GM18502 (cell line): ENCODE measurements at regions not wholly inside any gene's neighbourhood (a gene's known extent, or its start where the extent isn't known, plus 50 kb on each side); places are given as distances from the start of the nearest gene placed in this dataset.

Experiments used
- ATAC-seq: cut with Tn5 transposase; IDR thresholded peaks from one replicate; pipeline ENCODE4 v1.9.1; 2021; ENCODE audit warnings: mild to moderate bottlenecking; ENCODE audit not compliant: unreplicated experiment, poor library complexity

DNA sequence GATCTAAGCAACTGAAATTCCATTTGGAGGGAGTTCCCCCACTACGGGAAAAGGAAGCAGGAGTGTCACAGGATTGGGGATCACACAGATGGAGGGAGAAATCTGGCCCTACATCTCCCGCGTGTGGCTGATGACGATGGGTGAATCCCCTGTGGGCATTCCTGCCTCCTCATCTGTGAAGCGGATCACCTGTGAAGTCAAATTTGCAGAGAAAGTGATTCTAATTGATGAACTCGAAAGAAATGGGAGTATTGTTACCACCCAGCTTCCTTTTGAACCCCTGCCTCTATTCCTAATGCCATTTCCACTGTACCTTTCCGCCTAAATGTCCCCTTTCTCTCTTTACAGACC, 92.0 kb downstream of the CMPK2 start:
- no peak for ATAC-seq

DNA sequence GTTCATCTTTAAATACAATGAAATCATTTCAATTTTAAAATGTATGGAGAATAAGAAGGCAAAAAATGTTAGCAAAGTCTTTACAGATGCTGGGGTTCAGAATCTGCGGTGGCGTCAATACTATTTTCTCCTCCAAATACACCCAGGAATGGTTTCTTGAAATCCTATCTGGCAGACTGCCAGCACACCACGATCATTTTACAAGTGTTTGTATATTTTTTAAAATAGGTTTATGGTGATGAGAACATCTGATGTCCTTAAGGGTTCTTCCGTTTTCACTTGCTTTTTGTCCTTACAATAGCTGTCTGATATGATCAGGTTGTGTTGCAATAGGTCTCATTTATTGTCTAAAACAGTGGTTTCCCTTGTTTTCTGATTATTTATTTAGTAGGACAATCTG, 89.6 kb downstream of the CMPK2 start:
- ATAC-seq, result no peak

GRCh38 chr2:6777626-6778025, 88.1 kb downstream of the CMPK2 start:
- no peak for ATAC-seq

DNA sequence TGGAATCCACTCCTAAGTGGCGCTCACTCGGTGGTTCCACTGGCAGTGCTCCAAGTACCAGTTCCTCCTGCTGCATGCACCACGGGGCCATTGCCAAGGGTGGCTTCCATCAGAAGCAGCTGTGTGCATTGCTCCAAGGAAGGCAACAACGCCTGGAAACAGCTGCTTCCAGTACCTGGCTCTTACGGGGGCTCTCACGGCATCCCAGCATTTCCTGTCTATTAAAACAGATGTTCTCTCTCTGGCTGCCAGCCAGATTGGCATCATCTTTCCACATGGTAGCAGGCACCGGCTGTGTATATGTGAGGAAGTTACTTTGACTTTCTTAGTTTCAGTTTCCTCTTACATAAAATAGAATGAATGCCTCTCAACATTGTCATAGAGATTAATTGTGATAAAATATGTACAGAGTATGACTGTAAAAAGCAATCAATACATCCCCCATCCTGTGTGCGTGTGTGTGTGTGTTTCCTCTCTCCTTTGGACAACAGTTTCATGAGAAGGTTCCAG, 84.9 kb downstream of the CMPK2 start:
- ATAC-seq, result peak; percentile 84

- ATAC-seq, result no peak
These were observed 83.0 kb downstream of the CMPK2 start for GRCh38 chr2:6782517-6783237.

DNA sequence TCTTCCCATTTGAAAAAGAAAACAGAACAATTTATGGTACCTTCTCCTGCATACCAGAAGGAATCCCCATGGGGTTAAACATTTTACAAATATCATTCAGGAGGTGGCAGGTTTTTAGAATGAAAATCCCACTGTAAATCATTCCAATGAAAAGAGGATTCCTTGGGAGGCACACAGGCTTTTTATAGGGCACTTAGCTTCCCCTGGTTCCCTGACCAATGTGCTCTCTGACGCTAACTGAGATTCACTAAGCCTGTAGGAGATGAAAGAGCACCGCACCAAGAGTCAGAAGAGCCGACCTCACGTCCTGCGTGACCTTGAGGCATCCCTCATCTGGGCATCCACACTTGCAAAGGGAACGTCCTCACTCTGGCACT, 82.5 kb downstream of the CMPK2 start:
- no peak for ATAC-seq

DNA sequence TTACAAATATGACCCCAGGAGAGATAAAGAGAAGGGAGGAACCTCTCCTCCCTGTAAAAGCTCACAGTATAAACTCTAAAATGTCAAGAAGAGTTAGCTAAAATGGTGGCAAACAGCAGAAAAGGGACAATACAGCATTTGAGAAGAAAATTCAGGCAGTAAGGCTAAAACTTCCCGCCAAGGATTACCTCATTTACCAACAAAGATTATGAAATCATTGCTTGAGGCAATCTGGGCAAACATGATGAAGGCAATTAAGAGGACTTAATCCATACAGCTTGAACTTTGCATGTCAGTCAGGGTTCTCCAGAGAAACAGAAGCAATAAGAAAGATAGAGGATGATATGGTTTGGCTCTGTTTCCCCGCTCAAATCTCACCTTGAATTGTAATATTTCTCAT, 81.4 kb downstream of the CMPK2 start:
- ATAC-seq, result no peak

DNA sequence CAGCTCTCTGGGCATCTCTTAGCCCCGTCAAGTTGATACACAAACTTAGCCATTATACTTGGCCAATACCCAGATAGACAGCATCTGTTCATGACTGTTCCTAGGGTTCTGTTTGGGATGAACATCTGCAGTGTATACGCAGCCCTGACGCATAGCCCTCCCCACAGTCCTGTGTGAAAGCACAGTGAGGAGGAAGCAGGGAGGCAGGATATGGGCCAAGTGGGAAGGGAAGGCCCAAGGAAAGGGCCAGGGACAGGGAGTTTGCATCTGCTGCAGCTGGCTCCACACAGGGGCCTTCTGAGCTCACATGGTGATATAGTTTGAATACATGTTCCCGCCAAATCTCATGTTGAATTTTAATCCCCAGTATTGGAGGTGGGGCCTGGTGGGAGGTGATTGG, 80.2 kb downstream of the CMPK2 start:
- no peak for ATAC-seq

DNA sequence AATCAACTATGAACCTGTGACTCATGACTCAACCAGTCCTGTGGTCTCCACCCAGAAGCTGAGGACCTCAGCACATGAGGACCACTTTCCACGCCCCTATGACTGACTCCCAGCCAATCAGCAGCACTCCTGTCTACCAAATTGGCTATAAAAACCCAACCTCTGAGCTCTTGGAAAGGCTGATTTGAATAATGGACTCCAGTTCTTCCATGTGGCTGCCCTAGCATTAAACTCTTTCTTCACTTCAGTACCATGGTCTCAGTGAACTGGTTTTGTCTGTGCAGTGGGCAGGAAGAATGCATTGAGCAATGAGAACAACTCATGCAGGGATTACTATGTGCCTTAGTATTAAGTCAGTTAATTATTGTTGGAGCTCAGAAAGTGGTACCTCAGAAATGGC, 78.3 kb downstream of the CMPK2 start:
- ATAC-seq, result no peak

DNA sequence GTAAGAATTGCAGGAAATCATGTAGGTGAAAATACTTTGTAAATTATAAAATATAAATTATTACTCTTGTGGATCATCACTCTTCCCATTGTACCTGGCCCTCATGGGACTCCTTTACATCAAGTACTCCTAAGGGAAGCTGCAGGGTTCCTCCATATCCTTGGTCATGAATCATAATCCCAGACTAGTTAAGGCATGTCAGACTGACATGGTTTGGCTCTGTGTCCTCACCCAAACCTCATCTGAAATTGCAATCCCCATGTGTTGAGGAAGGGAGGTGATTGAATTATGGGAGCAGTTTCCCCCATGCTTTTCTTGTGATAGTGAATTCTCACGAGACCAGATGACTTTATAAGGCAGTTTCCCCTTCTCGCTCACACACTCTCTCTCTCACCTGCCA, 77.1 kb downstream of the CMPK2 start:
- ATAC-seq, result no peak

DNA sequence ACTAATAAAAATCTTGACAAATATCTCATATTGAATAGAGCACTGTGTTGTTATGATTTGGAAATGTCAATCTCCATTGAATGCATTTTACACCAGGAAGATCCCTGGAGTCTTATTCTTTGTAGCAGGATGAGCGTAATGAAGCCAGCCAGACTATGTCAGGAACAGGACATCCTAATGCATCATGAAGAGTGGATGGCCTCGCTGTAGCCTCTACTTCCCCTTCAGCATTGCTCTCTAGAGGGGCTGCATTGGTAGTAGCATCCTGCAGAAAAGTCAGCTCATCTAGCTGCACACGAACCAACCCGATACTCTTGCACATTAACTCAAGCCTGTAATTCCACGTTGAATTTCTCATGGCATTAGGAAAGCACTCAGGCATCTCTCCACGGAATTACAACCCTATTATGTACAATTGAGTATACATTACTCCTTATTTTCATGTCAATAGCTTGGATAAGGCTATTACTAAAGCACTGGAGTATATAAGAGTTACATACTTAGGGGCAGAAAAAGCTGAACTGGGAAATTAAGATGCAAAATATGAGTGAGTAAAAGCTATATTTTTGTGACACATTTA, 76.1 kb downstream of the CMPK2 start:
- no peak for ATAC-seq

DNA sequence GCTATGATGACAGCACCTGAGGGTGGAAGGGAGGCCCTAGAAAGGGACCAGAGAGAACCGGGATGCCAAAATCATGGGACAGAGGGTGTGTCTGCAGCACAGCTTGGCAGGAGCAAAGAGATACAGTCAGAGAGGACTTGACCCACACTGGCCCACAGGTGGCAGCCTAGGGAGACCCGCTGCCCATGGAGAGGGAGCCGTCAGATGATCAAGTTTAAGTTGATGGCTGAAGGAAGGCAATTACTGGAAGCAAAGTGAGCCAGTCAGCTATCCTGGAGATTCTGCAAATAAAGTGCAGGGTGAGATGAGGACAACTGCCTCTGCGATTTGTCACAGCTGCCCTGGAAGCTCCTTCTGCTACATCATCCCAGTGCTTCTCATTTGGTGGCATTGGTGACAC, 74.0 kb downstream of the CMPK2 start:
- ATAC-seq, result no peak

- ATAC-seq, result no peak
These were observed 72.8 kb downstream of the CMPK2 start for GRCh38 chr2:6792883-6793282.

DNA sequence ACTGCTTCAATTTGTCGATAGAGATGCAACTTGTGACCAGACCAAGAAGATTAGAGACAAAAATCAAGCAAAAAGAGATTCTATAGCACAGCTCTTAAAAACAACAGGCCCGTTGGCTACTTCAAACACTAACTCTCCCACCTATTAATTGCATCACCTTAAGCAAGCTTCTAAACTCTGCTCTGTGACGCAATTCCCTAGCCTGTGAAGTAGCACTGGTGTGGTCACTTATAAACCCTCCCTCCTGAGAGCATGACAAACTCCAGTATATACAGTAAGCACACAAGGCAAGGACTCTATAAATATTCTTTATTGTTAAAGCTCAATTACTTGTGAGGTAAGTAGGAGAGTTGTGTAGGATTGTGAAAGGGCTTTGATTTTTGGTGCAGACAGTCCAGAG, 72.3 kb downstream of the CMPK2 start:
- no peak for ATAC-seq

DNA sequence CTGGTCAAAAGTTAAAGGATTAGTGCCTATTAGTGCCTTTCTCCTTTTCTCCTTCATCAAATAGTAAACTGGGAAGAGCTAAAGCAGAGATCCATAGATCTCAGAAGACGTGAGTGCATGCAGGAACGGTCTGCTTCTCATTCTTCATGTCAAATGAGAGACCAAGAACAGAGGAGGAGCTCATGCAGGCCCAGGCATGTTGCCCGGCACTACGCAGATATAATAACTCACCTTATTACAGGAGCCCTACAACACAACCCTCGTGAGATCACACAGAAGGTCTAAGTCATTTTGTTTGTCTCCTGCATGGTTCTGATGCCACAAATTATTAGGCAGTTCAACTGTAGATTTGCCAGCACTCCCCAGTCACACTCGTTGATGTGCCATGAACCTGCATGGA, 71.8 kb downstream of the CMPK2 start:
- no peak for ATAC-seq

GRCh38 chr2:6794448-6794847, 71.3 kb downstream of the CMPK2 start:
- ATAC-seq, result no peak
